ENCODE measurements at regions not wholly inside any gene's neighbourhood (a gene's known extent, or its start where the extent isn't known, plus 50 kb on each side); places are given as distances from the start of the nearest gene placed in this dataset.
"Not testable (repeated sequence)": the region's sequence is repeated elsewhere in the genome, so short reads cannot be mapped to it uniquely, and the experiment has no call there.

GRCh38 chr6:27669624-27670301 lies 196.9 kb upstream of the ZNF184 start:
- no peak for DNase-seq (ENCODE audit: low read depth)

GRCh38 chr6:27669295-27669623 lies 196.4 kb upstream of the ZNF184 start:
- peak; percentile 36 for DNase-seq (ENCODE audit: low read depth)

GRCh38 chr6:27668442-27669294 lies 195.8 kb upstream of the ZNF184 start:
- peak; percentile 76 for DNase-seq (ENCODE audit: low read depth)

GRCh38 chr6:27667657-27668441 lies 194.9 kb upstream of the ZNF184 start:
- peak; percentile 33 for DNase-seq (ENCODE audit: low read depth)

GRCh38 chr6:27667016-27667656 lies 194.2 kb upstream of the ZNF184 start:
- DNase-seq (ENCODE audit: low read depth), result no peak

- DNase-seq (ENCODE audit: low read depth), result no peak
Observed at GRCh38 chr6:27662769-27663168, 189.9 kb upstream of the ZNF184 start.

GRCh38 chr6:27662212-27662611 lies 189.3 kb upstream of the ZNF184 start:
- not testable (repeated sequence) for DNase-seq (ENCODE audit: low read depth)

GRCh38 chr6:27653143-27653825 lies 180.4 kb upstream of the ZNF184 start:
- not testable (repeated sequence) for DNase-seq (ENCODE audit: low read depth)

GRCh38 chr6:27651371-27651732 lies 178.4 kb upstream of the ZNF184 start:
- DNase-seq (ENCODE audit: low read depth), result peak; percentile 41

- DNase-seq (ENCODE audit: low read depth), result peak; percentile 89
Observed at GRCh38 chr6:27650620-27651370, 177.9 kb upstream of the ZNF184 start.

GRCh38 chr6:27644528-27644927 lies 171.6 kb upstream of the ZNF184 start:
- DNase-seq (ENCODE audit: low read depth), result no peak

- no peak for DNase-seq (ENCODE audit: low read depth)
Observed at GRCh38 chr6:27642744-27643456, 170.0 kb upstream of the ZNF184 start.

- DNase-seq (ENCODE audit: low read depth), result not testable (repeated sequence)
Observed at GRCh38 chr6:27635886-27636285, 163.0 kb upstream of the ZNF184 start.

- peak; percentile 14 for DNase-seq (ENCODE audit: low read depth)
Observed at GRCh38 chr6:27633221-27633688, 160.3 kb upstream of the ZNF184 start.

- DNase-seq (ENCODE audit: low read depth), result no peak
Observed at GRCh38 chr6:27631609-27631916, 158.7 kb upstream of the ZNF184 start.

- DNase-seq (ENCODE audit: low read depth), result peak; percentile 89
Observed at GRCh38 chr6:27630727-27631608, 158.1 kb upstream of the ZNF184 start.

- DNase-seq (ENCODE audit: low read depth), result no peak
Observed at GRCh38 chr6:27624694-27625262, 151.9 kb upstream of the ZNF184 start.

GRCh38 chr6:27623103-27623502 lies 150.2 kb upstream of the ZNF184 start:
- DNase-seq (ENCODE audit: low read depth), result no peak

GRCh38 chr6:27619436-27619835 lies 146.5 kb upstream of the ZNF184 start:
- DNase-seq (ENCODE audit: low read depth), result no peak

Measured in ELR (cell line).